NCI-H1105 (cell line): ENCODE measurements at regions not wholly inside any gene's neighbourhood (a gene's known extent, or its start where the extent isn't known, plus 50 kb on each side); places are given as distances from the start of the nearest gene placed in this dataset.
"Not testable (repeated sequence)": the region's sequence is repeated elsewhere in the genome, so short reads cannot be mapped to it uniquely, and the experiment has no call there.

Experiments used
- DNase-seq: peaks from one replicate; lab custom pipeline; 2025; lab: John Stamatoyannopoulos, UW

- no peak for DNase-seq
Measured at GRCh38 chr2:62330959-62331358, 135.0 kb downstream of the B3GNT2 start.

- no peak for DNase-seq
Measured at GRCh38 chr2:62329797-62330196, 133.9 kb downstream of the B3GNT2 start.

- no peak for DNase-seq
Measured at GRCh38 chr2:62326735-62327134, 130.8 kb downstream of the B3GNT2 start.

- DNase-seq = no peak
Measured at GRCh38 chr2:62325398-62325797, 129.5 kb downstream of the B3GNT2 start.

- no peak for DNase-seq
Measured at GRCh38 chr2:62321380-62322289, 125.7 kb downstream of the B3GNT2 start.

GRCh38 chr2:62320657-62321357 lies 124.9 kb downstream of the B3GNT2 start:
- no peak for DNase-seq

GRCh38 chr2:62320137-62320536 lies 124.2 kb downstream of the B3GNT2 start:
- not testable (repeated sequence) for DNase-seq

GRCh38 chr2:62319070-62319469 lies 123.2 kb downstream of the B3GNT2 start:
- no peak for DNase-seq

- no peak for DNase-seq
Measured at GRCh38 chr2:62315476-62315875, 119.6 kb downstream of the B3GNT2 start.

- DNase-seq = no peak
Measured at GRCh38 chr2:62314291-62314690, 118.4 kb downstream of the B3GNT2 start.

- DNase-seq = no peak
Measured at GRCh38 chr2:62313449-62314227, 117.7 kb downstream of the B3GNT2 start.

- no peak for DNase-seq
Measured at GRCh38 chr2:62309465-62310091, 113.7 kb downstream of the B3GNT2 start.

- no peak for DNase-seq
Measured at GRCh38 chr2:62309081-62309464, 113.2 kb downstream of the B3GNT2 start.

- no peak for DNase-seq
Measured at GRCh38 chr2:62307469-62308389, 111.8 kb downstream of the B3GNT2 start.

- DNase-seq = no peak
Measured at GRCh38 chr2:62306751-62307468, 111.0 kb downstream of the B3GNT2 start.

GRCh38 chr2:62305421-62306176 lies 109.7 kb downstream of the B3GNT2 start:
- DNase-seq = no peak

- DNase-seq = peak; percentile 47
Measured at GRCh38 chr2:62304429-62305417, 108.8 kb downstream of the B3GNT2 start.

GRCh38 chr2:62303788-62304187 lies 107.9 kb downstream of the B3GNT2 start:
- DNase-seq = no peak
